ENCODE measurements at regions not wholly inside any gene's neighbourhood (a gene's known extent, or its start where the extent isn't known, plus 50 kb on each side); places are given as distances from the start of the nearest gene placed in this dataset.

DNA sequence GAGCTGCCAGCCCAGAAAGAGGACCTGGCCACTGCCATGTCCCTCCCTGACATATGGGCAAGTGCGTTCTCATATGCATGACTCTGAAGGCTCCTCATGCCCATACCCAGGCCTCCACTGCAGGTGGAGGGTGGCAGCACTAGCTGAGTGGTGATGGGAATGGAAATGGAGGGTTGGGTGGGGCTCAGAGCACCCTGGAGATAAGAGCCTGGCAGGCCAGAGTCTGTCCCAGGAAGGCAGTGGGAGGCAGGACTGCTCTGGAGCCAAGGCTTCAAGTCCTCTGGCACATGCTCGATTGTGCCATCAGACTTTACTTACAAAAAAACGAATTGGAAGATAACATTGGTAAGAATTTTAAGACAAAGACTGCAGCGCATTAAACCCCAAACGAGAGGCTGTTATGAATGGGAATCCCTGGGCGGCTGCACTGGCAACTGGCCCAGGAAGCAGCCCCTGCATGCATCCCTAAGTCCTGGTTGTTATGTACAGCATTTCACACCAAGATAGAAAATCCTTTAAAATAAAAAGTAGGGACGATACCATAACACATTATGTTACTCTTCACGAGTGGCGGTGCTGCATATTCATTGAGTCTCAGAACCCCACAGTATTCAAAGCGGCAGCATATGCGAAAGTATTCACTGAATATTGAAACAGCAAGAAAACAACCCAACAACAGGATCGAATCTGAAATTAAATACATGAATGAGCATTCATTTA lies 81.7 kb upstream of the FAM98A start:
- no peak for DNase-seq (ENCODE audit: low read depth in 2 of 3, low spot score in 1 of 3)

DNA sequence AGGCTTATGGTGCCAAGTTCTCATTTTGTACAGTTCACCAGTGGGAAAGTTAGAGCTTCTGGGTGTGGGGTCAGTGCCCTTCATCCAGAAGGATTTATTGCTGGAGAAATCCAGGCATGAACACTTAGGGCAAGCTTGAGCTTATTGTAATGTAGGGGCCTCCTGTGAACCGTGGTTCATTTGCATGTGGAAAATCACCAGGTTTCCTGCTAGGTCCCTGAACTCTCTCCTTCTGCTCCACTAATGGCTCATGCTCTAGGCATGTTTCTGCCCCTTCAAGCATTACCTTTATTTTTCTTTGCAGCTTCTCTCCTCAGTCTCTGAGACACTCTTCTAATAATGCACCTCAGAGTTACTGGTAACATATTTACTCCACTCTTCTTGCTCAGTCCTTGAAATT lies 79.3 kb upstream of the FAM98A start:
- DNase-seq (ENCODE audit: low read depth in 2 of 3, low spot score in 1 of 3) = no peak

DNA sequence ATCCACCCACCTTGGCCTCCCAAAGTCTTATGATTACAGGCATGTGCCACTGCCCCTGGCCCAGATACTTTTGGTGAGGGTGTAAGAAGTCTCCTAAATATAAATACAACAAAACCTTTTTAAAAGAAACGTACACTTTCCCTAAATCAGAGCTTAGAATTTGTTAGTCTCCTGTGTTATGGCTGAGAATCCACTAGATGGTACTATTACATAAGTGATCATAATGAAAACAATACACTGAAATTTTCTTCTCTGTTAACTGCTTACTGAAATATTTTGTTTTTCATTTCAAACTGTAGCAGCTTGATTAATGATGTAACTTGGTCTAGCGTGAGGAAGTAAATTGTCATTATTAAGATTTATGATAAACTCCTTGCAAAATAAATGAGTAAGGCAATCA lies 74.8 kb upstream of the FAM98A start:
- no peak for DNase-seq (ENCODE audit: low read depth in 2 of 3, low spot score in 1 of 3)

DNA sequence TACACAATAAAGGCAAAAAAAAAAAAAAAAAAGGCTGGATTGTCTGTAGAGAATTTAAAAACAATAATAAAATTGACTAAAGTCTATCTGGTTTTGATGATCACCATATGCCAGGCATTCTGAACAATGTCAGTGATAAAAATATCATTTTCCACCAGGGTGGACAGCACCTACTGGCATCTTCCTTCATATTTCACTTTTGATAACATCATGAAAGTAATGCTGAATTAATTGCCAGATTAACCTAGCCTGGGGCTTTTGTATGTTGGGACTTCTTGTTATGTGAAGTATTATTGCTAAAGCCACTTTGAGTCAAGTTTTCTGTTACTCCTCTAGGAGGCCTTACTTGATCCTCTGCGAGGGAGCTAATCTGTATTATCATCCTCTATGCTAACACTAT lies 73.8 kb upstream of the FAM98A start:
- no peak for DNase-seq (ENCODE audit: low read depth in 2 of 3, low spot score in 1 of 3)

DNA sequence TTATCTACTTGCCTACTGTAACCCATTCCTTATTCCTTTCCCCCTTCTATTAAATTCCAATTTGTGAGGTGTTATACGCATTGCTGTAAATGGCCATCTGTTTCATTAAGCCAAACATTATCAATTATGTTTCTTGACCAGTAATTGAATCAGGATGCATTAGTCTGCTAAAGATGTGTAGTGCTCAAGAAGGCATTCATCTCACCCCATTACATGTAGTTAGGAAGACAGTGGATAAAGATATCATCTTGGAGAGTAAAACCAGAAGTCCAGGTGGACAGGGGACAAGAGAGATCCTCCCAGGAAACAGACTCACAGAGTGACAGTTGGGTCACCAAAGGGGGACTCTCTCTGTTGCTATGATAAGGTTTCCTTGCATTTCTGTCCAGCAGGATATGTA lies 73.3 kb upstream of the FAM98A start:
- no peak for DNase-seq (ENCODE audit: low read depth in 2 of 3, low spot score in 1 of 3)

DNA sequence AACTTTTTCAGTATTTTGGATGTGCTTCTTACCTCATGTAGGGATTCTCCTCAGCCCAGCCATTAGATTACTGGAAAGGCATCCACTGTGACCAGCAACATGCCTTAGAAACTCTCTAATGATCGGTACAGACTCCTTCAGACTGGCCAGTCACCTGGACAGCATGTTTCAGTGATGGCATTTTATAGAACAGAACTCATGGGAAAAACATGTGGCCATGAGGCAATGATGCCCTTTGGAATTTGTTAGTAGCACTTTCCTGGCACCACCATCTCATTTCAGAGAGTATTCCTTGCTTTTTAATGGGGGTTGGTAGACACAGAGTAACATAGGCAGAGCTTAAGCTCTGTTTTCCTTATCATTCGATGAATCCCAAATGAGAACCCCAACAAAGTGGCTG lies 72.1 kb upstream of the FAM98A start:
- DNase-seq (ENCODE audit: low read depth in 2 of 3, low spot score in 1 of 3) = no peak

DNA sequence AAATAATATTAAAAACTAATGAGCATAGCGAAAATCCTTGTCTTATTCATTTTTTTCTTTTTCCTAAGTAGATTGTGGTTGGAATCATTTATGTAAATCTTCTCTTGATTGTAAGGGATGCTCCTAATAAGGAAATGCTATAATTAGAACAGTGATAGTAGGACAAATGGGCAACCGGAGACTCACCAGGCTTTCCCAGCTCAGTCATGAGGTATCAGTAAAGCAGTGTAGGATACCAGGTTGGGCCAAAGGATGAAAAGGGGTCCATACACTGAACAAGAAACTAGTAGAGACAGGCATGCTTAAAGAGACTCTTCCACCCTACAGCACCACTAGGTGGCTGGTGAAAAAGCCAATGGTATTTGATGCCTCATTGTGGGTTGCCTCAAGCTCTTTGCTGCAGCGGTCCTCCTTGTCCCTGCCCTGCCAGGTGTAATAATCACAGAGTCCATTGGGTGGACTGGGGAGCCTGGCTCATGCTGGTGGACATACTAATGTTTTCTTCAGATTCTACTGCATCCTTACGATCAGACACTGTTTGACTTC lies 71.4 kb upstream of the FAM98A start:
- no peak for DNase-seq (ENCODE audit: low read depth in 2 of 3, low spot score in 1 of 3)

DNA sequence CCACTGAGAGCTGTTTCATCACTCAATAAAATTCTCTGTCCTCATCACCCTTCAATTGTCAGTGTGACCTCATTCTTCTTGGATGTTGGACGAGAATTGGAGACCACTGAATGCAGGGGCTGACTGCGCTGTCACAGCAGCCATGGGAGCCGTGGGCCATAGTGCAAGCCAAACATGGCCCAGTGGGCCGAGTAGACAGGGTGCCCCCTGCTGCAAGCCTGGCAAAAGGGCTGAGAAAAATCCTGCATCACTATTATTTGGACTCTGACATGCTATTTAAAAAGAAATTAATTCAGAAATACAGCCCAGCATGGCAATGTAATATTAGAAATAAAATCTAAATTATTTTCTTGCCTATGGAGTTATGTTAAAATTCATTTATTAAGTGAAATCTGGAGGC lies 67.8 kb upstream of the FAM98A start:
- no peak for DNase-seq (ENCODE audit: low read depth in 2 of 3, low spot score in 1 of 3)

DNA sequence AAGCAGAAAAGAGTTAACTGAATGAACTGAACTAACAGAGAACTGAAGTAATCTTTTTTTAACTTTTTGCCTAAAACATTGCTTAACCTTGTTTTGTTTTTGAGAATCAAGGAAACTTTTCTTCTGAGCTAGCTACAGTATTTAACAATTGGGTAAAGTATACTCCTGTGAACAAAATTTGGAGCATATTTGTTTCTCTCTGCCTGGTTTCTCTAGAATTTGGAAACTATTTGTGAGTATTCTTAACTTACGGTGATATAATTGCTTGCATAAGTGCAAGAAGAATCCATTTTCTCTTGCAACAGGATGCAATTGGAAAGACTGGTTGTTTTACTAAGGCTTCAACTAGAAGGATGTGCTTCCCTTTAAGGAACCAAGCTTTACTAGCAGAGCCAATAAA lies 65.9 kb upstream of the FAM98A start:
- DNase-seq (ENCODE audit: low read depth in 2 of 3, low spot score in 1 of 3) = no peak

DNA sequence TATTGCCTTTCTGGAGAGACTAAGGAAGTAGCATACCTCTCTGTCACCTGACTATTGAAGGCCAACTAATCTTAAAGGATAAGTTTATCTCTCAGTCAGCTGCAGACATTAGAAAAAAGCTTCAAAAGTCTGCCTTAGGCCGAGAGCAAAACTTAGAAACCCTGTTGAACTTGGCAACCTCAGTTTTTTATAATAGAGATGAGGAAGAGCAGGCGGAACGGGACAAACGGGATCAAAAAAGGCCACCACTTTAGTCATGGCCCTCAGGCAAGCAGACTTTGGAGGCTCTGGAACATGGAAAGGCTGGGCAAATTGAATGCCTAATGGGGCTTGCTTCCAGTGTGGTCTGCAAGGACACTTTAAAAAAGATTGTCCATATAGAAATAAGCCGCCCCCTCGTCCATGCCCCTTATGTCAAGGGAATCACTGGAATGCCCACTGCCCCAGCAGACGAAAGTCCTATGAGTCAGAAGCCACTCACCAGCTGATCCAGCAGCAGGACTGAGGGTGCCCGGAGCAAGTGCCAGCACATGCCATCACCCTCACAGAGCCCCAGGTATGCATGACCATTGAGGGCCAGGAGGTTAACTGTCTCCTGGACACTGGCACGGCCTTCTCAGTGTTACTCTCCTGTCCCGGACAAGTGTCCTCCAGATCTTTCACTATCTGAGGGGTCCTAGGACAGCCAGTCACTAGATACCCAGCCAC lies 61.5 kb upstream of the FAM98A start:
- no peak for DNase-seq (ENCODE audit: low read depth in 2 of 3, low spot score in 1 of 3)

DNA sequence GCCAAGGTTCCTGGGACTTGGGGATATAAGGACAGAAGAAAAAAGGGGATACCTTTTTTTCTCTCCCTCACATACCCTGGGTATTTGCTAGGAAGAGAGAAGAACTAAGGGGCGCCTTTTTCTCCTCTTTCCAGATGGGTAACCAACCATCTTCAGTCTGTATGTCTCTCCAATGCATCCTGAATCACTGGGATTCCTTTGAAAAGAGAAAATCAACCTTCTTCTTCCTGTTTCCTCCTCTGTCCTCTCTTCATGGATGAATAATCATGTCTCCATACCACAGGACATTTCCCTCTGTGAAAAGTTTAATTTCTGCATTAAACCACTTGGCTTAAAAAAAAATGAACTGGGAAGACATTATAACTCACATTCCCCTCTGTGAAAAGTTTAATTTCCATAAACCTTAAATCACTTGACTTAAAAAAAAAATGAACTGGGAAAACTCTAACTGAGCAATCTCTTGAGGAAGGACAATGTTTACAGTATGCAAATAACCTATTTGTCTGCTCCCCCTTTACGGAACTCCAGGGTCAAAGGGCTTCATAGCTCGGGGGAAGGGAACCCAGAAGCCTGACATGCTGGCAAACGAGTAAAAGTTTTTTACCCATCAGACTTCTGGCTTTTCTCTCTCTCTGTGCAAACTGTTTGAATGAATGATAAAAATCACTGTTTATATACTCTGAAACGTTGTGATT lies 56.7 kb upstream of the FAM98A start:
- no peak for DNase-seq (ENCODE audit: low read depth in 2 of 3, low spot score in 1 of 3)

DNA sequence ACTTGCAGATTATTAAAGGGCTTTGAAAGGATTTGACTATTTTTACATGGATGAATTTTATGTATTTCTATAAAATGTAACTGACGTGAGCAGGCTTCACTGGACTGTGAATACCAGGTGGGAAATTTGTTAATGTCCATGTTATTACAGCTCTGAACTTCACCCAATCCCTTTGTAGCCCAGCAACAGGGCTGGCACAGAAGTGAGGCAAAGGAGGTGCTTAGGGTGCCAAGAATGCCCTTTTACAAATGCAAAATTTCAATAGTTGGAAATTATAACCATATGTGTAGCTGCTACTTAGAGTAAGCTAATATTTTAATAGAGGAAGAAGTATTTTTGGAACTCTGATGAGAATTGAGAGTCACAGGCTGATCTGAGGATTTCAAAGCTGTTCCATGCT lies 53.7 kb upstream of the FAM98A start:
- no peak for DNase-seq (ENCODE audit: low read depth in 2 of 3, low spot score in 1 of 3)

DNA sequence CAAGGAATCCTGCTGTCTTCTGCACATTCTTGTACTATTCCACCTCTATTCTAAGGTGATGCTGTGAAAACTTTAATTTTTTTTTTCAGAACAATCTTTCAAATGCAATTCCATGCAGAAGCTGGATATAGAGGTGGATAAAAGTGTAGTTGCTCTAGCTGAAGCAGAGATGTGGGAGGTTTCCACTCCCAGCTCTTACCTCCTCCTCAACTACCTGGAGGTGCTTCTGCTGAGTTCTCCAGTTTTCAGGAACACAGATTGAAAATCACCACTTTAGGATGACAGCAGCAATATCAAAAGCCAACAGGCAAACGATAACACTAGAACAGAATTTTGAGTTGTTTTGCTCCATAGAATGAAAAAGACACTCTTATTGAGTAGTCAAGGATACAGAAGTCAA lies 51.1 kb upstream of the FAM98A start:
- no peak for DNase-seq (ENCODE audit: low read depth in 2 of 3, low spot score in 1 of 3)

All from stimulated activated CD4-positive, alpha-beta T cell treated with anti-CD3 and anti-CD28 coated beads, Interleukin-12 subunit alpha, Interleukin-12 subunit beta, amount 100 ng/mL, for 48 hours (primary cell).